HEK293 (cell line): ENCODE measurements at regions not wholly inside any gene's neighbourhood (a gene's known extent, or its start where the extent isn't known, plus 50 kb on each side); places are given as distances from the start of the nearest gene placed in this dataset.

ENCODE experiments used
- CTCF ChIA-PET: fragments of 350-600 bp; formaldehyde crosslinking; extraction: SDS; loops from one replicate; lab custom pipeline; 2021; ENCODE audit warnings: antibody characterized with exemption; lab: Yijun Ruan, JAX
- POLR2A ChIA-PET: fragments of 300-600 bp; formaldehyde crosslinking; extraction: SDS; loops from one replicate; lab custom pipeline; 2020; ENCODE audit warnings: antibody characterized with exemption, inconsistent platforms; lab: Yijun Ruan, JAX
- H3K27ac ChIP-seq: fragments of 200-500 bp; sonication (Bioruptor generic); 2 replicates; pipeline ENCODE4 v1.5.1; 2014; ENCODE audit warnings: low read depth, low read length, control low read depth, inconsistent platforms; ENCODE audit errors: extremely low read depth
- H3K36me3 ChIP-seq, 2 experiments: fragments of 200-500 bp in 1 of 2; sonication (Bioruptor generic) in 1 of 2; 1 replicate in 1 of 2; 2 replicates in 1 of 2; pipeline ENCODE4 v1.5.1; 2014 to 2017; ENCODE audit warnings: inconsistent platforms in 2 of 2, low read length in 2 of 2; ENCODE audit not compliant: control insufficient read depth in 2 of 2, insufficient read depth in 1 of 2
- H3K4me1 ChIP-seq: fragments of 200-500 bp; sonication (Bioruptor generic); 2 replicates; pipeline ENCODE4 v1.5.1; 2014; ENCODE audit warnings: mild to moderate bottlenecking, low read length, inconsistent platforms; ENCODE audit not compliant: control insufficient read depth, insufficient read depth
- H3K4me3 ChIP-seq: 2 replicates; pipeline ENCODE4 v1.5.1; 2011; ENCODE audit warnings: low read depth, mild to moderate bottlenecking, control low read depth, low read length, moderate library complexity
- H3K9me3 ChIP-seq: fragments of 200-500 bp; sonication (Bioruptor generic); 2 replicates; pipeline ENCODE4 v1.5.1; 2014; ENCODE audit warnings: low read depth, low read length, inconsistent platforms; ENCODE audit not compliant: control insufficient read depth, insufficient read depth
- GLIS1 ChIP-seq: fragments of 450-650 bp; formaldehyde crosslinking; IDR thresholded peaks from 2 replicates; pipeline ENCODE4 v1.5.1; 2016; ENCODE audit warnings: missing biosample characterization, missing genetic modification characterization
- KLF9 ChIP-seq: fragments of 450-650 bp; formaldehyde crosslinking; IDR thresholded peaks from 2 replicates; pipeline ENCODE4 v1.5.1; 2016; ENCODE audit warnings: missing biosample characterization, missing genetic modification characterization, low read depth
- SP7 ChIP-seq: fragments of 450-650 bp; formaldehyde crosslinking; IDR thresholded peaks from 2 replicates; pipeline ENCODE4 v1.5.1; 2016; ENCODE audit warnings: missing biosample characterization, missing genetic modification characterization
- TRIM28 ChIP-seq: IDR thresholded peaks from 2 replicates; pipeline ENCODE4 v1.6.1; 2011; ENCODE audit warnings: low read length, control low read depth, borderline replicate concordance
- ZBTB17 ChIP-seq: fragments of 450-650 bp; formaldehyde crosslinking; IDR thresholded peaks from 2 replicates; pipeline ENCODE4 v1.5.1; 2016; ENCODE audit warnings: missing biosample characterization, missing genetic modification characterization
- ZBTB21 ChIP-seq: fragments of 450-650 bp; formaldehyde crosslinking; IDR thresholded peaks from 2 replicates; pipeline ENCODE4 v1.5.1; 2017; ENCODE audit warnings: missing biosample characterization, missing genetic modification characterization
- ZBTB8A ChIP-seq: fragments of 450-650 bp; formaldehyde crosslinking; IDR thresholded peaks from 2 replicates; pipeline ENCODE4 v1.5.1; 2016; ENCODE audit warnings: missing biosample characterization, missing genetic modification characterization
- ZFP37 ChIP-seq: fragments of 450-650 bp; formaldehyde crosslinking; IDR thresholded peaks from 2 replicates; pipeline ENCODE4 v1.5.1; 2016; ENCODE audit warnings: missing biosample characterization, missing genetic modification characterization
- ZNF26 ChIP-seq: fragments of 450-650 bp; formaldehyde crosslinking; IDR thresholded peaks from 2 replicates; pipeline ENCODE4 v1.5.1; 2016; ENCODE audit warnings: missing biosample characterization, missing genetic modification characterization
- ZNF302 ChIP-seq: fragments of 450-650 bp; formaldehyde crosslinking; IDR thresholded peaks from 2 replicates; pipeline ENCODE4 v1.5.1; 2016; ENCODE audit warnings: missing biosample characterization, missing genetic modification characterization, low read depth
- ZNF324 ChIP-seq: fragments of 450-650 bp; formaldehyde crosslinking; IDR thresholded peaks from 2 replicates; pipeline ENCODE4 v1.5.1; 2016; ENCODE audit warnings: missing biosample characterization, missing genetic modification characterization
- ZNF366 ChIP-seq: fragments of 450-650 bp; formaldehyde crosslinking; conservative IDR thresholded peaks from 2 replicates; pipeline ENCODE4 v1.5.1; 2016; ENCODE audit warnings: missing biosample characterization, missing genetic modification characterization
- ZNF585B ChIP-seq: fragments of 450-650 bp; formaldehyde crosslinking; IDR thresholded peaks from 2 replicates; pipeline ENCODE4 v1.5.1; 2016; ENCODE audit warnings: missing biosample characterization, missing genetic modification characterization
- ZNF610 ChIP-seq: fragments of 450-650 bp; formaldehyde crosslinking; IDR thresholded peaks from 2 replicates; pipeline ENCODE4 v1.5.1; 2016; ENCODE audit warnings: missing biosample characterization, missing genetic modification characterization, borderline replicate concordance
- ZNF626 ChIP-seq: fragments of 450-650 bp; sonication (Bioruptor Pico); formaldehyde crosslinking; IDR thresholded peaks from 2 replicates; pipeline ENCODE4 v1.5.1; 2018; ENCODE audit warnings: missing biosample characterization, missing genetic modification characterization, inconsistent platforms
- ZNF639 ChIP-seq: fragments of 450-650 bp; formaldehyde crosslinking; IDR thresholded peaks from 2 replicates; pipeline ENCODE4 v1.5.1; 2016; ENCODE audit warnings: missing biosample characterization, missing genetic modification characterization
- ZNF658 ChIP-seq: fragments of 450-650 bp; formaldehyde crosslinking; IDR thresholded peaks from 2 replicates; pipeline ENCODE4; 2016; ENCODE audit warnings: missing biosample characterization, missing genetic modification characterization
- ZNF664 ChIP-seq: fragments of 450-650 bp; formaldehyde crosslinking; IDR thresholded peaks from 2 replicates; pipeline ENCODE4 v1.5.1; 2016; ENCODE audit warnings: missing biosample characterization, missing genetic modification characterization
- ZNF704 ChIP-seq: fragments of 450-650 bp; formaldehyde crosslinking; IDR thresholded peaks from 2 replicates; pipeline ENCODE4 v1.5.1; 2016; ENCODE audit warnings: missing biosample characterization, missing genetic modification characterization
- ZNF76 ChIP-seq: fragments of 450-650 bp; formaldehyde crosslinking; IDR thresholded peaks from 2 replicates; pipeline ENCODE4; 2016; ENCODE audit warnings: low read depth, missing biosample characterization, missing genetic modification characterization, borderline replicate concordance
- ZNF768 ChIP-seq: fragments of 450-650 bp; formaldehyde crosslinking; IDR thresholded peaks from 2 replicates; pipeline ENCODE4 v1.5.1; 2018; ENCODE audit warnings: missing biosample characterization, mild to moderate bottlenecking, missing genetic modification characterization
- TF ChIP-seq, protein P1 (sequence below): fragments of 450-650 bp; formaldehyde crosslinking; IDR thresholded peaks from 2 replicates; pipeline ENCODE4 v1.5.1; 2017; ENCODE audit warnings: missing biosample characterization, missing genetic modification characterization

DNA sequence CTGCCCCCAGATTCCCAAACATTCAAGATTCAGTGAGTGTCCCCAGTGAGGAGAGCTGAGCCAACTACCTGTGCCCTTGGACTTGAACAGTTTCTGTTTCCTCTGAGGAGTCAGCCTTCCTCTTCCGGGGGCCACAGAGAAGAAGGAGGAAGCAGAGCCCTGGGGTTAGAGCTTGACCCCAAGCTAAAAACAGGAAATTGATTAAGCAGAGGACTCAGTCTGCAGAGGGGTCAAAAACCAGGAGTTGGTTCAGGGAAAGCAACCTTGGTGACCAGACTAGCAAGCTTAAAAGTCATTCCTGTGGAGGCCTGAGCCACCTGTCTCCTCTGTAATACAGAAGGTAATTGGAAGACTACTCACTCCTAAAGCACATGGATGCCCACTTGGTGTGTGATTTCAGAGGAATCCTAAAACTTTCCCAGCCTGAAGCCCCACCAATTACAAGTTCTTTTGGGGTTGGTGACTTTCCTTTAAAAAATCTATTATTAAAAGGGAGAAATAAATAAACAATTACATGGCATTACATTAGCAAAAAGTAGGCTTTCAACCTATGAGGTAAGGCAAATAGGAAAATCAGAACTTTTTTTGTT is 64.2 kb upstream of the SELENOP start (continued):
- TF ChIP-seq ZNF610 (tag by site-specific recombination) (no peak), ZBTB17 (tag by site-specific recombination) (no peak), ZNF704 (tag by site-specific recombination) (no peak), ZNF585B (no peak), TRIM28 (no peak), SP7 (no peak), ZNF664 (no peak), GLIS1 (tag by site-specific recombination) (no peak)
- TF ChIP-seq, protein P1, sequence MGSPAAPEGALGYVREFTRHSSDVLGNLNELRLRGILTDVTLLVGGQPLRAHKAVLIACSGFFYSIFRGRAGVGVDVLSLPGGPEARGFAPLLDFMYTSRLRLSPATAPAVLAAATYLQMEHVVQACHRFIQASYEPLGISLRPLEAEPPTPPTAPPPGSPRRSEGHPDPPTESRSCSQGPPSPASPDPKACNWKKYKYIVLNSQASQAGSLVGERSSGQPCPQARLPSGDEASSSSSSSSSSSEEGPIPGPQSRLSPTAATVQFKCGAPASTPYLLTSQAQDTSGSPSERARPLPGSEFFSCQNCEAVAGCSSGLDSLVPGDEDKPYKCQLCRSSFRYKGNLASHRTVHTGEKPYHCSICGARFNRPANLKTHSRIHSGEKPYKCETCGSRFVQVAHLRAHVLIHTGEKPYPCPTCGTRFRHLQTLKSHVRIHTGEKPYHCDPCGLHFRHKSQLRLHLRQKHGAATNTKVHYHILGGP (tag by site-specific recombination), result no peak

DNA sequence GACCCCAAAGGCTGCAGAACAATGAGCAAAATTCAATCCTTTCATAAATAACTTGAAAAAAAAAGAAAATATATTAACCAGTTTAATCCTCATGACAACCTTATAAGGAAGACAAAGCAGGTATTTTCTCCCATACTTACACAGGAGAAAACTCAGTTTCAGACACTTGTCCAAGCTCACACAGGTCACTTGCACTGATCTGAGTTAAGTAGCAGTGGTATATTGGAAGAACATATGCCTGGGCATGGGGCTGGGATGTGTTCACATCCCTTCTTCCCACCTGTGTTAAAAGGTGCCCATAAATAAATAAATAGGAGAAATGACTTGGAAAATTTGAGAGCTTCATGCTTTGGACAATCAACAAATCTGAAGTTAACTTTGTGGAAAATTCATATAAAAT is 63.5 kb upstream of the SELENOP start:
- no peaks in the 10 kb centered on the region for H3K36me3 ChIP-seq
- ChIA-PET POLR2A (no interaction called here), CTCF (interaction anchor here (0.8 to 2.5 kb wide), 4 partner anchors 14 to 231 kb away, joined by 3 to 12 read pairs (median 4); no protein-coding TSS in a partner anchor)
- no peak for TF ChIP-seq ZBTB8A
- no peak for TF ChIP-seq ZNF366 (tag by site-specific recombination)
- no peak for TF ChIP-seq ZNF26 (tag by site-specific recombination)
- no peaks in the 10 kb centered on the region for H3K4me1 ChIP-seq
- H3K9me3 ChIP-seq, result no peaks in the 10 kb centered on the region
- no peak overlapping the region for H3K27ac ChIP-seq
- no peak overlapping the region for H3K4me3 ChIP-seq

- TF ChIP-seq ZNF76 (tag by site-specific recombination) (no peak), ZNF324 (no peak), ZNF768 (tag by site-specific recombination) (no peak), ZBTB21 (no peak), ZNF626 (tag by site-specific recombination) (no peak), ZNF639 (tag by site-specific recombination) (no peak), ZNF704 (tag by site-specific recombination) (no peak), ZNF658 (tag by site-specific recombination) (no peak), ZNF26 (tag by site-specific recombination) (no peak), KLF9 (tag by site-specific recombination) (no peak), ZFP37 (tag by site-specific recombination) (no peak), ZNF302 (tag by site-specific recombination) (no peak)
- ChIA-PET CTCF (interaction anchor here (0.7 to 2.5 kb wide), 3 partner anchors 15 to 231 kb away, joined by 3 to 12 read pairs (median 3); no protein-coding TSS in a partner anchor), POLR2A (no interaction called here)
- H3K4me1 ChIP-seq, result no peaks in the 10 kb centered on the region
- H3K36me3 ChIP-seq, result no peaks in the 10 kb centered on the region
- no peak overlapping the region for H3K27ac ChIP-seq
- H3K9me3 ChIP-seq, result no peaks in the 10 kb centered on the region
- no peak overlapping the region for H3K4me3 ChIP-seq
These were observed 63.0 kb upstream of the SELENOP start for GRCh38 chr5:42874621-42875198.
